GM23338 (cell line): ENCODE measurements at regions not wholly inside any gene's neighbourhood (a gene's known extent, or its start where the extent isn't known, plus 50 kb on each side); places are given as distances from the start of the nearest gene placed in this dataset.

Source experiments
- EZH2phosphoT487 ChIP-seq: fragments of 200-600 bp; sonication (generic); IDR thresholded peaks from one replicate; pipeline ENCODE4 v1.8.1; 2018; ENCODE audit warnings: antibody characterized with exemption; ENCODE audit not compliant: unreplicated experiment
- POLR2AphosphoS5 ChIP-seq: IDR thresholded peaks from 2 replicates; pipeline ENCODE4 v1.6.1; 2016; ENCODE audit warnings: antibody characterized with exemption, low read depth
- TF ChIP-seq, protein P1 (sequence below), 2 experiments: fragments of 200-600 bp in 1 of 2; sonication (generic) in 1 of 2; conservative IDR thresholded peaks; 2 replicates each; pipeline versions ENCODE4 v1.5.1 to v1.6.1; 2016 to 2017; ENCODE audit warnings: antibody characterized with exemption in 2 of 2, low read depth in 2 of 2, mild to moderate bottlenecking in 2 of 2, moderate library complexity in 1 of 2

- TF ChIP-seq EZH2phosphoT487 (no peak), POLR2AphosphoS5 (no peak)
- TF ChIP-seq, protein P1, sequence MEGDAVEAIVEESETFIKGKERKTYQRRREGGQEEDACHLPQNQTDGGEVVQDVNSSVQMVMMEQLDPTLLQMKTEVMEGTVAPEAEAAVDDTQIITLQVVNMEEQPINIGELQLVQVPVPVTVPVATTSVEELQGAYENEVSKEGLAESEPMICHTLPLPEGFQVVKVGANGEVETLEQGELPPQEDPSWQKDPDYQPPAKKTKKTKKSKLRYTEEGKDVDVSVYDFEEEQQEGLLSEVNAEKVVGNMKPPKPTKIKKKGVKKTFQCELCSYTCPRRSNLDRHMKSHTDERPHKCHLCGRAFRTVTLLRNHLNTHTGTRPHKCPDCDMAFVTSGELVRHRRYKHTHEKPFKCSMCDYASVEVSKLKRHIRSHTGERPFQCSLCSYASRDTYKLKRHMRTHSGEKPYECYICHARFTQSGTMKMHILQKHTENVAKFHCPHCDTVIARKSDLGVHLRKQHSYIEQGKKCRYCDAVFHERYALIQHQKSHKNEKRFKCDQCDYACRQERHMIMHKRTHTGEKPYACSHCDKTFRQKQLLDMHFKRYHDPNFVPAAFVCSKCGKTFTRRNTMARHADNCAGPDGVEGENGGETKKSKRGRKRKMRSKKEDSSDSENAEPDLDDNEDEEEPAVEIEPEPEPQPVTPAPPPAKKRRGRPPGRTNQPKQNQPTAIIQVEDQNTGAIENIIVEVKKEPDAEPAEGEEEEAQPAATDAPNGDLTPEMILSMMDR (conservative IDR thresholded peaks at IDR 0.05; ENCODE audit: low read depth in 2 of 2) = no peak
Measured at GRCh38 chr14:98708555-98708954, 563.4 kb downstream of the BCL11B start.
